GM12878 (cell line): ENCODE measurements at regions not wholly inside any gene's neighbourhood (a gene's known extent, or its start where the extent isn't known, plus 50 kb on each side); places are given as distances from the start of the nearest gene placed in this dataset.

ENCODE experiments used
- ATAC-seq: fragments of 200-7000 bp; cut with Tn5 transposase; 3 replicates; pipeline ENCODE4 v1.9.1; 2020; ENCODE audit warnings: mild to moderate bottlenecking, moderate library complexity
- BruUV-seq: library from RNA; stranded (reverse); fragments of 400-500 nt; replicated peaks from 2 replicates; lab custom pipeline; 2021; lab: Mats Ljungman, UMichigan
- CTCF ChIA-PET: fragments of 300-600 bp; sonication (Branson Sonifier 250); formaldehyde crosslinking; extraction: SDS; loops from one replicate; lab custom pipeline; 2021; ENCODE audit warnings: inconsistent platforms; lab: Yijun Ruan, JAX
- POLR2A ChIA-PET: fragments of 350-600 bp; formaldehyde crosslinking; extraction: SDS; loops from one replicate; lab custom pipeline; 2021; ENCODE audit warnings: inconsistent platforms; lab: Charles Lee
- RAD21 ChIA-PET: fragments of 300-600 bp; sonication (Branson Sonifier 250); formaldehyde crosslinking; loops from one replicate; lab custom pipeline; 2023; ENCODE audit warnings: antibody characterized with exemption; ENCODE audit not compliant: unreplicated experiment; lab: Charles Lee
- SMC1A ChIA-PET: fragments of 300-600 bp; sonication (Branson Sonifier 250); formaldehyde crosslinking; loops from one replicate; lab custom pipeline; 2023; ENCODE audit not compliant: unreplicated experiment, uncharacterized antibody; lab: Charles Lee
- DNase-seq: peaks from one replicate; pipeline ENCODE4 v3.0.0-alpha.2; 2011; ENCODE audit warnings: low read depth, low spot score
- FAIRE-seq: peaks from 3 replicates; lab custom pipeline; 2011; peaks lifted over from hg19 to GRCh38; lab: Jason Lieb, UNC
- H2AFZ ChIP-seq: 2 replicates; pipeline ENCODE4 v1.6.0; 2011; ENCODE audit warnings: low read depth, low read length, control low read depth; ENCODE audit not compliant: control insufficient read depth
- H3K27ac ChIP-seq: 2 replicates; pipeline ENCODE4 v1.5.1; 2011; ENCODE audit warnings: control low read depth; ENCODE audit not compliant: control insufficient read depth, insufficient read depth
- H3K27me3 ChIP-seq, 2 experiments: replicated peaks in 1 of 2; 2 replicates each; pipeline versions ENCODE4 v1.6.0 to v1.6.1; 2011; ENCODE audit warnings: low read length in 1 of 2; ENCODE audit not compliant: control insufficient read depth in 2 of 2, insufficient read depth in 2 of 2
- H3K36me3 ChIP-seq, 2 experiments: 2 replicates each; pipeline ENCODE4 v1.5.1; 2011; ENCODE audit warnings: low read length in 1 of 2; ENCODE audit not compliant: control insufficient read depth in 2 of 2, insufficient read depth in 2 of 2
- H3K4me1 ChIP-seq: 2 replicates; pipeline ENCODE4 v1.6.1; 2011; ENCODE audit warnings: mild to moderate bottlenecking, low read length, moderate library complexity, mixed read lengths; ENCODE audit not compliant: control insufficient read depth, insufficient read depth
- H3K4me2 ChIP-seq: 2 replicates; pipeline ENCODE4 v1.6.0; 2011; ENCODE audit warnings: control low read depth; ENCODE audit not compliant: control insufficient read depth, insufficient read depth
- H3K4me3 ChIP-seq: fragments of 200-600 bp; sonication (generic); 2 replicates; pipeline ENCODE4 v1.5.1; 2016
- H3K79me2 ChIP-seq: 2 replicates; pipeline ENCODE4 v1.6.0; 2011; ENCODE audit warnings: low read length; ENCODE audit not compliant: control insufficient read depth, insufficient read depth
- H3K9ac ChIP-seq: 2 replicates; pipeline ENCODE4 v1.8.0; 2011; ENCODE audit warnings: low read length, control low read depth, mixed read lengths; ENCODE audit not compliant: control insufficient read depth, insufficient read depth
- H3K9me3 ChIP-seq: replicated peaks from 3 replicates; pipeline ENCODE4 v1.5.1; 2011; ENCODE audit warnings: mild to moderate bottlenecking, low read length; ENCODE audit not compliant: control insufficient read depth, insufficient read depth
- H4K20me1 ChIP-seq: 2 replicates; pipeline ENCODE4 v1.6.0; 2011; ENCODE audit not compliant: control insufficient read depth, insufficient read depth
- ATF7 ChIP-seq: fragments of 450-650 bp; IDR thresholded peaks from 2 replicates; pipeline ENCODE4 v1.6.1; 2016; ENCODE audit warnings: low read depth, mild to moderate bottlenecking
- BCL11A ChIP-seq: IDR thresholded peaks from 2 replicates; pipeline ENCODE4 v1.6.1; 2011; ENCODE audit warnings: low read depth, low read length
- BMI1 ChIP-seq: fragments of 450-650 bp; IDR thresholded peaks from 2 replicates; pipeline ENCODE4 v1.6.1; 2016; ENCODE audit warnings: mild to moderate bottlenecking, moderate library complexity, borderline replicate concordance
- BRCA1 ChIP-seq: IDR thresholded peaks from 2 replicates; pipeline ENCODE4 v1.6.1; 2011; ENCODE audit warnings: low read depth, low read length, improper control_type of control experiment
- HDGF ChIP-seq: fragments of 450-650 bp; IDR thresholded peaks from 2 replicates; pipeline ENCODE4 v1.6.1; 2016; ENCODE audit warnings: antibody characterized with exemption
- IKZF2 ChIP-seq, 2 experiments: fragments of 450-650 bp; IDR thresholded peaks; 2 replicates each; pipeline ENCODE4 v1.6.1; 2017; ENCODE audit warnings: mild to moderate bottlenecking in 2 of 2, moderate library complexity in 2 of 2
- JUNB ChIP-seq: IDR thresholded peaks from 2 replicates; pipeline ENCODE4 v1.6.1; 2016; ENCODE audit warnings: antibody characterized with exemption, mild to moderate bottlenecking
- NR2C2 ChIP-seq: IDR thresholded peaks from 2 replicates; pipeline ENCODE4 v1.6.1; 2011; ENCODE audit warnings: borderline replicate concordance, low read depth; ENCODE audit not compliant: control insufficient read depth, insufficient read length
- NR2F1 ChIP-seq: fragments of 450-650 bp; conservative IDR thresholded peaks from 2 replicates; pipeline ENCODE4 v1.6.1; 2017; ENCODE audit warnings: mild to moderate bottlenecking
- PAX8 ChIP-seq: fragments of 450-650 bp; IDR thresholded peaks from 2 replicates; pipeline ENCODE4 v1.6.1; 2017; ENCODE audit warnings: mild to moderate bottlenecking, moderate library complexity
- POLR2AphosphoS2 ChIP-seq: IDR thresholded peaks from 2 replicates; pipeline ENCODE4 v1.6.1; 2011; ENCODE audit warnings: low read depth, mild to moderate bottlenecking, low read length, improper control_type of control experiment, moderate library complexity
- RB1 ChIP-seq: fragments of 450-650 bp; formaldehyde crosslinking; IDR thresholded peaks from 2 replicates; pipeline ENCODE4 v1.6.1; 2017; ENCODE audit warnings: mild to moderate bottlenecking, borderline replicate concordance
- RBBP5 ChIP-seq: fragments of 200-600 bp; sonication (generic); conservative IDR thresholded peaks from 2 replicates; pipeline ENCODE4 v1.6.1; 2016
- SP1 ChIP-seq: IDR thresholded peaks from one replicate; pipeline ENCODE4 v1.6.1; 2011; ENCODE audit warnings: low read depth, low read length
- TCF3 ChIP-seq: IDR thresholded peaks from 2 replicates; pipeline ENCODE4 v1.6.1; 2012; ENCODE audit warnings: low read depth, mild to moderate bottlenecking, low read length, borderline replicate concordance; ENCODE audit not compliant: insufficient read depth
- YY1 ChIP-seq: IDR thresholded peaks from 2 replicates; pipeline ENCODE4 v1.6.1; 2011; ENCODE audit warnings: low read depth, mild to moderate bottlenecking, low read length
- ZNF207 ChIP-seq: fragments of 450-650 bp; IDR thresholded peaks from 2 replicates; pipeline ENCODE4 v1.6.1; 2014; ENCODE audit warnings: antibody characterized with exemption, mild to moderate bottlenecking, borderline replicate concordance
- ZSCAN29 ChIP-seq: fragments of 450-650 bp; IDR thresholded peaks from 2 replicates; pipeline ENCODE4 v1.6.1; 2017; ENCODE audit warnings: mild to moderate bottlenecking, moderate library complexity
- WGBS: methylation state at CpG from one replicate; pipeline ENCODE4 v1.1.6; 2016; ENCODE audit warnings: low lambda C conversion rate; ENCODE audit not compliant: insufficient replicate concordance, insufficient coverage; ENCODE audit errors: missing lambda C conversion rate; 5-methylcytosine and 5-hydroxymethylcytosine counted together
- in situ Hi-C: fragments of 300-500 bp; cut with MboI; formaldehyde crosslinking; loops from 9 replicates; pipeline ENCODE4 v1.14.3; 2018; ENCODE audit warnings: mixed read lengths
- intact Hi-C: fragments of 100-400 bp; cut with micrococcal nuclease; formaldehyde crosslinking; loops from one replicate; pipeline ENCODE4 v1.14.2; 2022; ENCODE audit not compliant: unreplicated experiment
- TF ChIP-seq, protein P1 (sequence below): fragments of 450-650 bp; IDR thresholded peaks from 2 replicates; pipeline ENCODE4 v1.6.1; 2017; ENCODE audit warnings: mild to moderate bottlenecking, moderate library complexity
- TF ChIP-seq, protein P2 (sequence below): fragments of 450-650 bp; IDR thresholded peaks from 2 replicates; pipeline ENCODE4 v1.6.1; 2018; ENCODE audit warnings: borderline replicate concordance, mild to moderate bottlenecking; ENCODE audit not compliant: partially characterized antibody

DNA sequence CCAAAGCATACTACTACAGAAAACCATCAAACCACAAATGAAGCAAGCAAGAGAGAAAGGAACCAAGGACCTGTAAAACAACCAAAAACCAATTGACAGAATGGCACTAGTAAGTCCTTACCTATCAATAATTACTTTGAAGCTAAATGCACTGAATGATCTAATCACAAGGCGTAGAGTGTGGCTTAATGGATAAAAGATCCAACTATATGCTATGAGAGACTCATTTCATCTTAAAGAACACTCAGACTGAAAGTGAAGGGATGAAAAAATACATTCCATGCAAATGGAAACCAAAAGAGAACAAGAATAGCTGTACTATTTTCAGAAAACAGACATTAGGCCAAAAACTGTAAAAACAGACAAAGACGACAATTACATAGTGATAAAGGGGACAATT is 70.7 kb downstream of the CRPPA start:
- BruUV-seq: no TSS peak
- RAD21 ChIA-PET: no interaction called here
- Histone ChIP-seq H3K27ac (no peak overlapping the region), H3K9me3 (no peaks in the 10 kb centered on the region), H3K4me1 (no peaks in the 10 kb centered on the region), H3K9ac (no peak overlapping the region)
- intact Hi-C loops: no loop called here
- no peak for DNase-seq
- CTCF ChIA-PET: interaction anchor here (0.9 kb wide), 1 partner anchor 235 kb away, joined by 4 read pairs; no protein-coding TSS in a partner anchor
- TF ChIP-seq POLR2AphosphoS2 (no peak), BCL11A (no peak), NR2F1 (no peak), ZSCAN29 (no peak), IKZF2 (IDR thresholded peaks at IDR 0.05) (no peak), BMI1 (no peak), RB1 (no peak), SP1 (no peak), YY1 (no peak), PAX8 (no peak), HDGF (no peak), JUNB (no peak), ATF7 (no peak), TCF3 (no peak), NR2C2 (no peak), BRCA1 (no peak), ZNF207 (no peak), RBBP5 (no peak)
- TF ChIP-seq, protein P1, sequence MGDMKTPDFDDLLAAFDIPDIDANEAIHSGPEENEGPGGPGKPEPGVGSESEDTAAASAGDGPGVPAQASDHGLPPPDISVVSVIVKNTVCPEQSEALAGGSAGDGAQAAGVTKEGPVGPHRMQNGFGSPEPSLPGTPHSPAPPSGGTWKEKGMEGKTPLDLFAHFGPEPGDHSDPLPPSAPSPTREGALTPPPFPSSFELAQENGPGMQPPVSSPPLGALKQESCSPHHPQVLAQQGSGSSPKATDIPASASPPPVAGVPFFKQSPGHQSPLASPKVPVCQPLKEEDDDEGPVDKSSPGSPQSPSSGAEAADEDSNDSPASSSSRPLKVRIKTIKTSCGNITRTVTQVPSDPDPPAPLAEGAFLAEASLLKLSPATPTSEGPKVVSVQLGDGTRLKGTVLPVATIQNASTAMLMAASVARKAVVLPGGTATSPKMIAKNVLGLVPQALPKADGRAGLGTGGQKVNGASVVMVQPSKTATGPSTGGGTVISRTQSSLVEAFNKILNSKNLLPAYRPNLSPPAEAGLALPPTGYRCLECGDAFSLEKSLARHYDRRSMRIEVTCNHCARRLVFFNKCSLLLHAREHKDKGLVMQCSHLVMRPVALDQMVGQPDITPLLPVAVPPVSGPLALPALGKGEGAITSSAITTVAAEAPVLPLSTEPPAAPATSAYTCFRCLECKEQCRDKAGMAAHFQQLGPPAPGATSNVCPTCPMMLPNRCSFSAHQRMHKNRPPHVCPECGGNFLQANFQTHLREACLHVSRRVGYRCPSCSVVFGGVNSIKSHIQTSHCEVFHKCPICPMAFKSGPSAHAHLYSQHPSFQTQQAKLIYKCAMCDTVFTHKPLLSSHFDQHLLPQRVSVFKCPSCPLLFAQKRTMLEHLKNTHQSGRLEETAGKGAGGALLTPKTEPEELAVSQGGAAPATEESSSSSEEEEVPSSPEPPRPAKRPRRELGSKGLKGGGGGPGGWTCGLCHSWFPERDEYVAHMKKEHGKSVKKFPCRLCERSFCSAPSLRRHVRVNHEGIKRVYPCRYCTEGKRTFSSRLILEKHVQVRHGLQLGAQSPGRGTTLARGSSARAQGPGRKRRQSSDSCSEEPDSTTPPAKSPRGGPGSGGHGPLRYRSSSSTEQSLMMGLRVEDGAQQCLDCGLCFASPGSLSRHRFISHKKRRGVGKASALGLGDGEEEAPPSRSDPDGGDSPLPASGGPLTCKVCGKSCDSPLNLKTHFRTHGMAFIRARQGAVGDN: no peak
- TF ChIP-seq, protein P2, sequence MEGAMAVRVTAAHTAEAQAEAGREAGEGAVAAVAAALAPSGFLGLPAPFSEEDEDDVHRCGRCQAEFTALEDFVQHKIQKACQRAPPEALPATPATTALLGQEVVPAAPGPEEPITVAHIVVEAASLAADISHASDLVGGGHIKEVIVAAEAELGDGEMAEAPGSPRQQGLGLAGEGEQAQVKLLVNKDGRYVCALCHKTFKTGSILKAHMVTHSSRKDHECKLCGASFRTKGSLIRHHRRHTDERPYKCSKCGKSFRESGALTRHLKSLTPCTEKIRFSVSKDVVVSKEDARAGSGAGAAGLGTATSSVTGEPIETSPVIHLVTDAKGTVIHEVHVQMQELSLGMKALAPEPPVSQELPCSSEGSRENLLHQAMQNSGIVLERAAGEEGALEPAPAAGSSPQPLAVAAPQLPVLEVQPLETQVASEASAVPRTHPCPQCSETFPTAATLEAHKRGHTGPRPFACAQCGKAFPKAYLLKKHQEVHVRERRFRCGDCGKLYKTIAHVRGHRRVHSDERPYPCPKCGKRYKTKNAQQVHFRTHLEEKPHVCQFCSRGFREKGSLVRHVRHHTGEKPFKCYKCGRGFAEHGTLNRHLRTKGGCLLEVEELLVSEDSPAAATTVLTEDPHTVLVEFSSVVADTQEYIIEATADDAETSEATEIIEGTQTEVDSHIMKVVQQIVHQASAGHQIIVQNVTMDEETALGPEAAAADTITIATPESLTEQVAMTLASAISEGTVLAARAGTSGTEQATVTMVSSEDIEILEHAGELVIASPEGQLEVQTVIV: no peak
- TF ChIP-seq, all 136 proteins: peak for 0
- WGBS: 11% methylated on average over 2 of the region's 2 CpGs
- Histone ChIP-seq H3K4me3 (no peak overlapping the region), H3K27me3 (no peaks in the 10 kb centered on the region), H2AFZ (no peak overlapping the region), H4K20me1 (no peaks in the 10 kb centered on the region), H3K4me2 (no peak overlapping the region), H3K79me2 (no peaks in the 10 kb centered on the region), H3K36me3 (no peaks in the 10 kb centered on the region)
- in situ Hi-C loops: no loop called here
- FAIRE-seq: no peak
- POLR2A ChIA-PET: no interaction called here
- SMC1A ChIA-PET: no interaction called here
- no peak for ATAC-seq
